ENCODE measurements at regions not wholly inside any gene's neighbourhood (a gene's known extent, or its start where the extent isn't known, plus 50 kb on each side); places are given as distances from the start of the nearest gene placed in this dataset.

- no peak for TF ChIP-seq CTCF (IDR thresholded peaks at IDR 0.05; ENCODE audit: insufficient read depth, missing control alignments)
- FAIRE-seq (no peak), DNase-seq (ENCODE audit: insufficient read length, low spot score) (no peak)
These were observed 599.2 kb upstream of the POM121L12 start for GRCh38 chr7:52436278-52436677.

- FAIRE-seq (no peak), DNase-seq (ENCODE audit: insufficient read length, low spot score) (no peak)
- no peak for TF ChIP-seq CTCF (IDR thresholded peaks at IDR 0.05; ENCODE audit: insufficient read depth, missing control alignments)
These were observed 604.2 kb upstream of the POM121L12 start for GRCh38 chr7:52431082-52431815.

- DNase-seq (ENCODE audit: insufficient read length, low spot score) (no peak), FAIRE-seq (no peak)
- TF ChIP-seq CTCF (IDR thresholded peaks at IDR 0.05; ENCODE audit: insufficient read depth, missing control alignments): no peak
These were observed 612.2 kb upstream of the POM121L12 start for GRCh38 chr7:52423251-52423650.

GRCh38 chr7:52413051-52413450, 622.4 kb upstream of the POM121L12 start:
- TF ChIP-seq CTCF (IDR thresholded peaks at IDR 0.05; ENCODE audit: insufficient read depth, missing control alignments): no peak
- FAIRE-seq (no peak), DNase-seq (ENCODE audit: insufficient read length, low spot score) (no peak)

- no peak for DNase-seq (ENCODE audit: insufficient read length, low spot score)
- no peak for FAIRE-seq
- TF ChIP-seq CTCF (IDR thresholded peaks at IDR 0.05; ENCODE audit: insufficient read depth, missing control alignments): no peak
These were observed 625.4 kb upstream of the POM121L12 start for GRCh38 chr7:52410032-52410431.

GRCh38 chr7:52406808-52407207, 628.6 kb upstream of the POM121L12 start:
- FAIRE-seq: no peak
- no peak for TF ChIP-seq CTCF (IDR thresholded peaks at IDR 0.05; ENCODE audit: insufficient read depth, missing control alignments)
- no peak for DNase-seq (ENCODE audit: insufficient read length, low spot score)

- TF ChIP-seq CTCF (IDR thresholded peaks at IDR 0.05; ENCODE audit: insufficient read depth, missing control alignments): no peak
- FAIRE-seq (no peak), DNase-seq (ENCODE audit: insufficient read length, low spot score) (no peak)
These were observed 652.7 kb upstream of the POM121L12 start for GRCh38 chr7:52382731-52383130.

All from D721Med (cell line).